B cell (primary cell): ENCODE measurements at regions not wholly inside any gene's neighbourhood (a gene's known extent, or its start where the extent isn't known, plus 50 kb on each side); places are given as distances from the start of the nearest gene placed in this dataset.

Experiments
- CTCF ChIP-seq: fragments of 200-600 bp; IDR thresholded peaks from one replicate; pipeline ENCODE4 v1.8.0; 2022; ENCODE audit warnings: antibody characterized with exemption, mild to moderate bottlenecking
- EZH2 ChIP-seq: IDR thresholded peaks from 2 replicates; pipeline ENCODE4 v1.6.1; 2012; ENCODE audit warnings: borderline replicate concordance, low read depth, mild to moderate bottlenecking, moderate library complexity, low read length; ENCODE audit not compliant: insufficient read depth, poor library complexity, severe bottlenecking

GRCh38 chr6:14707971-14708465 is 537.9 kb upstream of the JARID2 start:
- TF ChIP-seq CTCF = no peak
- no peak for TF ChIP-seq EZH2
